Posterior cingulate gyrus (tissue), 11 donors: ENCODE measurements at regions not wholly inside any gene's neighbourhood (a gene's known extent, or its start where the extent isn't known, plus 50 kb on each side); places are given as distances from the start of the nearest gene placed in this dataset.

ENCODE experiments used
- DNase-seq, 10 donors: peaks; one replicate each; pipeline versions ENCODE4 v3.0.0 to v3.0.0-alpha.2; 2020 to 2021; ENCODE audit warnings: mixed read lengths in 3 of 10
- intact Hi-C: fragments of 100-400 bp; cut with DNase I; formaldehyde crosslinking; loops from one replicate; pipeline ENCODE4 v1.15.1; 2023

DNA sequence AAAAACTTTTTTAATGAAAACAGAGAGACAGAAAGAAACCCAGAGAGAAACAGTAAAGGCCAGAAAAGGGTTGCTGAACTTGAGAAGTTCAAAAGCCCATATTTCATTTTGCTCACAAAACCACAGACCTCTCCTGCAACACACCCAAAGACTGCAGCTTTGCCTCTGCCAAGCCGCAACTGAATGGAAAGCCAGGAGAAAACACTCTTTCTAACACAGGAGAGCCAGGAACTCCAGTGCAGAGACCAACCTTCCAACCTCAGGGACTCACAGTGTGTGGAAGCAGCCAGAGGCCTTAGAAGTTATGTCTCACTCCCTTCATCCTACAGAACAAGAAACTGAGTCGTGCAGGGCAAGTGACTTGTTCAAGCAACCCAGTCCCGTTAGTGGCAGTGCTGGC, 163.1 kb upstream of the HES1 start:
- no peak for DNase-seq
- intact Hi-C loops, result no loop called here

DNA sequence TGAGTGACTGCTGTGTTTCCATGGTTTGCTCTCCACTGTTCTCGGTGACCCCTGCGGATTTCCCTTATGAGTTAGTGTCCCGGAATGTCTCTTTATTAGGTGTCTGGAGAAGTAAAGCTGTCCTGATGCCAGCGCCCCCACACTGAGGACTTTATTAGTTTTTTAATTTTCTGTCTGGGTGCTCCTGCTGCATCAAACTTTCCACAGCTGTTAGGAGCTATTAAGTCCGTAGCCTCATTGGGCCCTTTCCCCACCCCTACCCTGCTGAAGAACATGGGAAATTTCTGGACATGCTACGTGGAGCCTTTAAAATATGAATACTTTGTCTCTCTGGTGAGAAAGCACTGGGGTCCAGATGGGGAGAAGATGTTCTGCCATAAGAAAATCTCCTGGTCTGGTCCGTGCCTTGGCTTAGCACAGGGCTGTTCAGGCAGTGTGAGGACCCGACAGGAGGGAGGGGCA, 161.7 kb upstream of the HES1 start:
- no peak for DNase-seq

DNA sequence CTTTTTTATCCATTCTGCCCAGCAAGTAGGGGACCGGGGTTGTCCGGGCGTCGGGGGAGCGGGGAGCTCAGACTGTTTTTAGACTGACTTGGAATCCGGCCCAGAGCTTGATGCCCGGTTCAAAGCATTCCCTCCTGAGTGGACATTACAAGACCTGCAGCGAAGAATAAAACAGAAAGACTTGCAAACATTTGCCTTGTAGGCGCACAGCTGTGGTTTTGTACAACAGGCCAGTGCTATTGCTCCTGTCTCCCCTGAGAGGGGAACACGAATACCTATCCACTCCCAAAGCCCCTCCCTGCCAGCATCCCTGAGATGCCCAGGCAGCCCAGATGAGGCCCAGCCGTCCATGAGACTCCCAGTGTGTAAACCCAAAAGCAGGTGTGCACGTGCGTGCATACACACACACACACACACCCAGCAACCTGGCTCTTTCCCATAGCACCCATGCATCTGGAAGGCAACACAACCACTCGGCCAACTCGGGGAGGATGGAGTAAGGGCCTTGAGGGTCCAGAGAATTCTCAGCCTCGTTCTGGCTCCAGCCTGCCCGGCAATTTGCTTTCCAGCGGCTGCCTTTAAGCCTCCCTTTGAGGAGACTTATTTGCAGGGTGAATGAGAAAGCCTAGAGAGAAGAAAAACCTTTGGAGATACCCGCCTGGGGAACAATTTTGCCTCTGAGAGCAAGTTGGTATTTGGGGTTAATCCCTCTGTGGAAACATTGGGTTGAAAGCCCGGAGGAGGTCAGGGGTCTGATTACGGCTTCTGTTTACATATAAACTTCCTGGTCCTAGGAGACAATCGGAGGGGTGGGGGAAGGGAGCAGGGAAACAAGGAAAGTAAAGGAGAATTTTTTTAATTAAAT, 161.0 kb upstream of the HES1 start:
- DNase-seq, result no peak

More for the DNA sequence above, 161.7 kb upstream of the HES1 start:
- intact Hi-C loops, result no loop called here

DNA sequence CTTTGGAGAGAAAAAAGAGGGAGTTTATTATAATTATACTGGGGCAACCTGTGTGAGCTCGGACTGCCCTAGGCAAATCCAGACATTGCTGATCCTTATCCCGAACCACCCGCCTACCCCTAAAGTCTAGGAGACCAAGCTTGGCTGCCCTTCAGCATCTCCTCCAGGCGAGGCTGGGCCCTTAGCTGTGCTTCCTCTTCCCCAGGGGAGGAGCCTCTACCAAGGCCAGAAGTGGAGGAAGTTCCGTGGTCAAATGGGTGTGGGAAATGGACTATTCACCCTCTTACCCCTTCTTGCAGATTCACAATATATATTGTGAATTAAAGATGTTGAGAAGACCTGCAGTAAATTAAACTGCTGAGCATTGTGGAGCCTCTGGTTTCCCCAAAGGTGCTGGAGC, 158.3 kb upstream of the HES1 start:
- DNase-seq, result no peak
- intact Hi-C loops, result no loop called here

More for the DNA sequence above, 161.0 kb upstream of the HES1 start:
- intact Hi-C loops, result no loop called here

DNA sequence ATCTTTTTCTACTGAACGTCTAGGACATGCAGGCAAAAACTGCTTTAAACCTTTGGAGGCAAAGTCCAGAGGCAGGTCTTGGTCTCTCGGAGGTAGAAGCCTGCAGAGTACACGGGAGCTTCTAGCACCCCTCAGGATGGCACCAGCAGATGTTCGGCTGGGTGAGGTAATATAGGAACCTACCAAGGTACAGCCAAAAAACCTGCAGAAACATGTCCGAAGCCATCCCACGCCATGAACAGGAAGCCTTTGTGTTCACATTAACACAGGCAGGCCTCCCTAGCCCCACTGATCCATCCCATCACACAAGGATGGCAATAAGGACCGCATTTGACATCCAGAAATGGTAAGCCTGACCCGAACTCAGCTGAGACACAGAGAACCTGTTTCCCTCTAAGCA, 157.9 kb upstream of the HES1 start:
- no peak for DNase-seq
- intact Hi-C loops, result no loop called here

DNA sequence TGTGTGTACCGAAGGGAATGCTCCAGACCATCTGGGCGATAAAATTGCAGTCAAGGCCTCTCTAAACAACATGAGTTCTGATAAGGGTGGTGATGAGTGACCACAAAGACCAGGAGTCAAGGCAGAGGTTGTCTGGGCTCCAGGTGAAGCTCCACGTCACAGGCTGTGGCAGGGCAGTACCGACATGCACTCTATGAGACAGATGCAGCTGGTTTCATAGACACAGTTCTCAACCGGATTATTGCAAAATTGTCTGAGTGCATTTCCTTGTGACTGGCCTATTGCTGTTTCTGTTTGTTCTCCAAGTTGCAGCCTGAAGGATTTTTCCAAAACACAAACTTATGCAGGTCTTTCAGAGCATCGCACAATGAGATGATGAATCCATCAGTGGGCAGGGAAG, 157.5 kb upstream of the HES1 start:
- intact Hi-C loops, result no loop called here
- no peak for DNase-seq

DNA sequence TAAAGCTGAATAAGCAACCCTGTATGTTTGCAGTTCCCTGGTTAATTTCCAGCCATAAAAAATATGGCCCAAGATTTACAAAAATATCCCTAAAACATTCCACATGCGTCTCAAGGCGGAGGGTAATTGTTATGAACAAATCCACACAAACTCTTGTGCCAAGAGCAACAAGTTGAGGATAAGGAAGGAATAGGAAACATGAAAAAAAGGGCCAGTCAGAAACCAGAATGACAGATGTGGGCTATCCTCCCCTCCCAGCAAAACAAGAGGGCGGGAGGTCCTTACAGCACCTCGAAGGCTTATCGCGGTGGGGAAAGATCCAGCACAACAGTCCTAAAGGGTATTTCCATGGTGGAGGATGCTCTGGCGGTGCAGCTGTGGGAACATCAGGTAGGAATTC, 155.6 kb upstream of the HES1 start:
- no peak for DNase-seq
- intact Hi-C loops, result no loop called here

DNA sequence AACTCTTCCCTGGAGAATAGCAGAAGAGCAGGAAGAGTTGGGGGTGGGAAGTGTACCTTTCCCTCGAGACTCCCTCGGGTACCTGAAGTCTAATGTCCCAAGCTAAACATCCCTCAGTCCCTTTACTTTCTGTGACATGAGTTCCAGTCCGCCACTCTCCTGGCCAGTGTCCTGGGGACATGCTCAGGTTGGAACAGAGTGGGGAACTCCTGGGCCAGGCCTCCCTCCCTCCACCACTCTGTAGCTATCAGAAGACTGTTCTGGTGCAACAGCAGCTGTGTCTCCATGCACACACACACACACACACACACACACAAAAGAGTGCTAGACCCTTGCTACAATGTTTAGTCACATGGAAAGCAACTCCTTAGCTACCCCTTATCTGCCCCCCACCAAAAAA, 155.0 kb upstream of the HES1 start:
- intact Hi-C loops, result no loop called here
- DNase-seq, result no peak

DNA sequence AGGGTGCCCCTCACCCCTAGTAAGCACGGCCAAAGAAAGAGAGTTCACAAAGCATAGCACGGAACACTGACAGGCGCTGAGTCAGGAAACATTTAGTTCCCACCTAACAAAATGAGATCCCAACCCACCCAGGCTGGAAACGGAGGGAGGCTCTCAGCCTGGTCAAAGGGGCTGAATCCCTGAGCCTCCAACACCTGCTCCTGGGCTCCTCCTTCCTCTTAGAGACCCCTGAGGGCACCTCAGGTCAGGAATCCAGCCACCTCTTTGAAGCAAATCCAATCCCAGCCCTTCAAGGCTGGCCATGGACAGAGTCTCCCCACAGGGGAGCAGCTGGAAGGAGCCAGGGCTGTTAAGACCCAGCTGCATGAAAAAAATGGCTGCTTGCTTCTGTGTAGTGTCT, 154.4 kb upstream of the HES1 start:
- no peak for DNase-seq
- intact Hi-C loops, result no loop called here

DNA sequence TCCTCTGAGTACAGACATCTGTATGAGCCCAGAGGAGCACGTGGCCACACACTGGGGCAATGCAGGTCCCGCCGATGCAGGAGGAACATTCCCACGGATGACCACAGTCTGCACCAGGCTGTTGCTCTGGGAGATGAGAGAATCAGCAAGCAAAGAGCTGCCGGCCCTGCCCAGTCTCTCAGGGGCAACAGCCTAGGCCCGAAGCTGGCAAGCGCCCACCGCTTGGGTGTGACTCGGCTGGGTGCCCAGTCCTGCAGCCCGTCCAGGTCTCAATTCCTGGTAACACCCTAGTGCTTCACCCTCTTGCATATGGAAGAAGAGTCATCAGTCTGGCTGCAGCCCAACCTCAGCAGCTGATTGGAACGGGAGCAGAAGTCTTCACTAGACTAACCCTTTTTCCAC, 153.7 kb upstream of the HES1 start:
- peak in 9 of 10 donors; percentile 33 to 93 (median 53) for DNase-seq
- intact Hi-C loops, result no loop called here

DNA sequence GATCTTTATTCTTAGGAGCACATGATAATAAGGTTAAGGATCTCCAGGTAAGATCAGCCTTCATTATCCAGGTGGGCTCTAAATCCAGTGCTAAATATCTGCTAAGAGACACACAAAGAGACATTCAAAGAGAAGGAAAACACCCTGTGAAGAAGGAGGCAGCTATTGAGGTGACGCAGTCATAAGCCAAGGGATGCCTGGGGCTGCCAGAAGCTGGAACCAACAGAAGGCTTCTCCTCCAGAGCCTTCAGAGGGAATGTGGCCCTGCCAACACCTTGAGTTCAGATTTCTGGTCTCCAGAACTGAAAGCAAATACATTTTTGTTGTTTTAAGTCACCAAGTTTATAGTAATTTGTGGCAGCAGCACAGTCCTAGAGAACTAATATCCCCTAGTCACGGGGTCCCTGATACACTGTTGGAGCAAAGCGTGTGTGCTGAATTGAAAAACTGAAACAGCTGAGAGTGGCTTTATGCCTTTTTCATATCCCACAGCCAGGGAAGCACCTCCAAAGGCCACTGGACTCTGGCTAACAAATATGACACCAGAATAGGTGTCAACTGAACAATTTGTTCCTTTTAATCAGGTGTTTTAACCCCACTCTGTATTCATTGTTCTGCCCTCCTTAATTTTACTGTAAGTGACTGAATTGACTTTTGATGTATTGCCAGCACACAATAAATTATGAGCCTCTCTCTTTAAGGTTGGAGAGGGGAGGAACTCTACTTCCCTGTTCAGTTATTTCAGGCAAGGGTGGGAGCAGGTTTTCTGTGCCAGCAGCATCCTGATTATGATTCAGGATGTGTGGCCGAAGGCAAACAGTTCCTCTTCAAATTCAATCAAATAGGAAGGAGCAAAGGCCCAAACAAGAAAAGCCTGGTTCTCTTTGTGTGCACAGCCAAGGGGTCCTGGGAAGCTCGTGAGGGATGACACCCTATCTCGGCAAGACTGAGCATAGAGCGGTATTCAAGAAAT, 151.8 kb upstream of the HES1 start:
- intact Hi-C loops, result no loop called here
- DNase-seq, result no peak

DNA sequence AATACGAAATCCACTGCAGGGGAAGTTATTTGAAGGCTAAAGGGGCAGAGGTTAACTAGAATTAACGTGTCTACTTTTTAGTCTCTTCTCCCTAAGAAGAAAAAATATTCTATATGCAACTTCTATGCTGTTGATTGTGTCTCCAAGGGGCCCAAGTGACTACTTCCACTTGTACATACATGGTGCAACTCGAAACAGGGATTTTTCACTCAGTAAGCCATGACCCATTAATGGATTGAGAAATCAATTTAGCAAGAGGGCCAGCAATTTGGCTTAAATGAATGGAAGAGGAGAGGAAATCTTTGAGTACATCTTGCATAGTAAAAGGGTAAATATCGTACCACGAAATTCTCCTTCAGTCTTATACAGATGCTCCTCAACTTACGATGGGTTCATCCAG, 151.1 kb upstream of the HES1 start:
- no peak for DNase-seq
- intact Hi-C loops, result no loop called here

DNA sequence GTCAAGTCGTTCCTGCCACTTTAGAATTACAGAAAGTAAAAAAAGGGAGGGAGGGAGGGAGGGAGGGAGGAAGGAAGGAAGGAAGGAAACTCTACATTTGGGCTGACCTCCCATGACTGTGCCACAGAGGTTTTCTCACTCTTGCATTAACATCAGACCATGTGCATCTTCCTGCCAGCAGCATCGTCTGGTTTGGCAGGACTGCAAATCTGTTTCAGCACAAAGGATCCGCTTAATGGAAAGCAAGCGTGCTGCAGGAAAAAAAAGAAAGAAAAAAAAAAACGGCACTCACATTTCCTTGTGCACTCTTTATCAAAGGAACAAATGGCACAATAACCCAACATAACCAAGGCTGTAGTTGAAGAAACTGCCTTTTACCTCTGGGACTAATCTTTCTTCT, 148.8 kb upstream of the HES1 start:
- intact Hi-C loops, result no loop called here
- DNase-seq, result no peak

DNA sequence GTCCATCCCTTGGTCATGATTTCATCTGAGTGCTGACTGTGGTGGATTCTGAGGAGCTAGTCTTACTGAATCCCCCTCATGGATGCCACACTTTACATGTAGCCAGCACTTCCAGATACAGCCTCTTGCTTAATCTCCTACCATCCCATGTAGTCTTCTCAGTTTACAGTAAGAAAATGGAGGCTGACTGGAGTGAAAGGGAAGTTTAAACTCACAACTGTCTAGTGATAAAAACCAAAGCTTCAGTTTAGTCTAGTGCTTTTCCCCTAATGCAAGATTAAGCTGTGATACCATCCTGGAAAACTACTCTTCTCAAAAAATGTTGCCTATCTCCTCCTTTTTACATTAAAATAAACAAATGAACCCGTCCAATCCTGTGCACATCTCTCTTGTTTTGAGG, 146.8 kb upstream of the HES1 start:
- intact Hi-C loops, result no loop called here
- DNase-seq, result no peak

DNA sequence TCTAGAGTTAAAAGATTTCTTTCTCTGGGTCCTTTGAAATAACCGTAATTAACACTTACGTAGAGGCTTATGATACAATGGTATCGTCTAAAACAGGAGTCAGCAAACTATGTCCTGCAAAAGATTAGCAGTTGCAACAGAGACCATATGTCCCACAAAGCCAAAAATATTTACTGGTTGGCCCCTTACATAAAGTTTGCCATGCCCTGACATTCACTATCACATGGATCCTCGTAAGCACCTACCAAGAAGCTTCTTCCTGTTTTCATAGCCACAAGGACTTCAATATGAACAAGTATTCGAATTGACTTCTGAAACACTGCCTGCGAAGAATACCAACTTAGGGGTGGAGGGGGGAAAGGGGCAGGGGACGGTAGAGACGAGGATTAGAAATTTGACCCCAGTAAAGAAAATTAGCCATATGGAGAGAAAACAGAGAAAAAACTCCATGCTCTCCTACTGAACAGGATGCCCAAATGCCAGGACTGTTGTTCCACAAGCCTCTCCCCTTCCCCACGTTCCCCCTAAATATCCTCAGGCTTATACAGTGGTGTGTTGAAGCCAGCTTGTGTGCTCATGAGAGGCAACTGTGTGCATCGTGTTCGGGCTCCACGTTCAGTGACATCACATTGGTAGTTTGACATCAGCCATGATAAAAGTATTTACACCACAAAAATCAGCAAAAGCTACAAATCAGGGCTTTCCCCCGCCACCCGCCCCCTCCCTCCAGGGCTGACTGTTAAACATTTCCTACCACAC, 144.1 kb upstream of the HES1 start:
- DNase-seq, result no peak
- intact Hi-C loops, result no loop called here

DNA sequence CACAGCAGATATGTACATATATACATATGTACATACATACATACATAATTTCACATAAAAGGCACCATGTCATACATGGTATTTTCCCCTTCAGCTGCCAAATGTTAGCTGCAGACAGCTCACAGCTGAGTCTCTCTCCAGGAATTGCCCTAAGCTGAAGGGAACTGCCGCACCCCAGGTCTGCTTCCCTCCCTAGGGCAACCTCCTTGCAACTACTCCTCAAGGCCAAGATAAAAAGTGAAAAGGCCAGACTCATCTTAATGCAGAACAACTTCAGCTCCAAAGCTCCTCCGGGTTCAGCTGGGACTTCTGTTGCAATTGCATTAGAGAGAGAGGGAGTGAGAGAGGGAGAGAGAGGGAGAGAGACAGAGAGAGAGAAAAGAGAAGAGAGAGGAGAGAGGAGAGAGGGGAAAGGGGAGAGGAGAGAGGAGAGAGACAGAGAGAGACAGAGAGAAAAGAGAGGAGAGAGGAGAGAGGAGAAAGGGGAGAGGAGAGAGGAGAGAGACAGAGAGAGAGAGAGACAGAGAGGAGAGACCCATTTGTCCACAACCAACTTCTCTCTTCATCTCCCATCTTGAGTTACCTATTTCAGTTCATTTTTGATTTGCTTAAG, 143.4 kb upstream of the HES1 start:
- DNase-seq, result no peak
- intact Hi-C loops, result no loop called here

DNA sequence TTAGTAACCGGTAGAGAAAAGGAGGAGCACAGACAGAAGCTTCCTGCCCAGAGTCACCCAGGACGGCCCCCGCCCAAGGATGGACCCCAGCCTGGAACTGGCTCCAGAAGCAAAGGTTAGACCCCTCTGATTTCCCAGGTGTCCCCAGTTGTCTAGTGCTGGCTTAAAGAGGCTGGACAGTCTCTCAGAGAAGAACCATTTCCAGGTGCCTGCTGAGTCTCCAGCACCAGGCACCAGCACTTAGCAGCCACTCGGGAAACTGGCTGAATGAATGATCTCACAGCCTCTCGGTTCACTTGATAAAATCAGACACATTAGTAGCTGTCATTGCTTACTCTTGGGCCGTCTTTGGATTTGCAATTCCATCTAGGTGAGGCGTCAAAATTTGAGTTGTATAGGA, 139.7 kb upstream of the HES1 start:
- intact Hi-C loops, result no loop called here

DNA sequence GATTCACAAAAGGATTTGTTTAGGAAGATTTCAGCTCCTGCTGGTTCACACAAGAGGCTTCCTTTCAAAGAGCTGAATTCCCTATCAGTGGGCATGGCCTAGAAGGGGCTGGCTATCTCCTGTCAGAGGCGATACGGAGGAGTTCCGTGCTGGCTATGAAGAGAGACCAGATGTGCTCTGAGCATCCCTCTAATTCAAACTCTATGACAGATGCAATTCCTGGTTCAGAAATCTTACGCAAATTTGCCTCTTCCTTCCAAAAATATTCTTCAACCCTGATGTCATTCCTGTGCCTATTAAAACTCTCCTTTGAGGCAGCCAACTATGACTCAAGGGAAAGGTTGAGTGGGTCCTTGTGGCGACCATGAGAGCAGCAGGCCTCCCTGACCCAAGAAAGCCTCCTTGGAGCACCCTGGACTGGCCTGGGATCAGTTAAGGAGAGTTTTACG, 139.3 kb upstream of the HES1 start:
- intact Hi-C loops, result no loop called here
- DNase-seq, result no peak

More for the DNA sequence above, 139.7 kb upstream of the HES1 start:
- DNase-seq, result no peak

DNA sequence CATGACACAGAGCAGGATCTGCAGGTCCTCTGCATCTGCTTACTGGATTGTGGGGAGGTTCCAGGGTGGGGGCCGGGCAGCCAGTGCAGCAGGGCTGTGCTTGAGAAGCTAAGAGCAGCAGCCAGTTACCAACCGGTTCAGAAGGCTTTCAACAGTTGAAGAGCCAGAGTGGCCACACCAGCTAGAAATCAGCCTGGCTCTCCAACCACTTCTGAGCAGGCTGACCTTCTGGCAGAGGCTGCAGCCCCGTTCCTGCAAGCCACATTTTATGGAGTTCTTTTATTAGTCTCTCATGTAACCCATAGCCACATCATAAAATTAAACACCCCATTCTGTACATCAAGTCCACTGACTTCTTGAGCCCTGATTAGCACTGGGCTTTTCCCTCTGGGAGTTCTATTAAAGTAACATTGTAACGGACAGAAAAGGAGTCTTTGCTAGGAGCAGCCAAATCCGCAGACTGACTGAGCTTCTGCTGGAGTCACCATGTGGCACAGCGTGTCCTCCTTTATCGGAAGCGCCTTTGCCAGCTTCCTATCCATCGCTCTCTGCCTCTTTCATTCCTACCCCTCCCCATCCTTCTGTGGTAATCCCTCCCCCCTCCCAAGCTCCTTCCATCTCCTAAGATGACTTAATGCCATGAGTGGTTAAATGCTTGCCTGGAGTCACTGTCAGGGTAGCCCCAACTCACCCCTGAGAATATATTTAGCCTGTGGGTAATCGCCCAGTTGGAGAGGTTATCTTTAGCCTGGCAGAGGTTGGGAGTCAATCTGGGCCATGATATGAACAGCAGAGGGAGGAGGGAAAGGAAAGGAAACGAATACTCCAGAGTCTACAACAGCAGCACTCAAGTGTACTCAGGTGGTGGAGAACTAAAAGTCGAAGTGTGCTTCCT, 138.5 kb upstream of the HES1 start:
- no peak for DNase-seq
- intact Hi-C loops, result no loop called here
